ENCODE measurements at regions not wholly inside any gene's neighbourhood (a gene's known extent, or its start where the extent isn't known, plus 50 kb on each side); places are given as distances from the start of the nearest gene placed in this dataset.

- TF ChIP-seq SMC3 (conservative IDR thresholded peaks at IDR 0.05; ENCODE audit: poor library complexity) (no peak), RAD21 (conservative IDR thresholded peaks at IDR 0.05) (no peak), POLR2AphosphoS5 (IDR thresholded peaks at IDR 0.05) (no peak), CTCF (IDR thresholded peaks at IDR 0.05; ENCODE audit: poor library complexity, severe bottlenecking) (no peak), EP300 (conservative IDR thresholded peaks at IDR 0.05; ENCODE audit: poor library complexity, severe bottlenecking) (no peak), EZH2 (IDR thresholded peaks at IDR 0.05; ENCODE audit: borderline replicate concordance, insufficient read depth, low read length, poor library complexity, severe bottlenecking) (no peak), MXI1 (conservative IDR thresholded peaks at IDR 0.05; ENCODE audit: poor library complexity, severe bottlenecking) (no peak), TAF1 (IDR thresholded peaks at IDR 0.05; ENCODE audit: low read depth) (no peak)
- TF ChIP-seq, protein P1, sequence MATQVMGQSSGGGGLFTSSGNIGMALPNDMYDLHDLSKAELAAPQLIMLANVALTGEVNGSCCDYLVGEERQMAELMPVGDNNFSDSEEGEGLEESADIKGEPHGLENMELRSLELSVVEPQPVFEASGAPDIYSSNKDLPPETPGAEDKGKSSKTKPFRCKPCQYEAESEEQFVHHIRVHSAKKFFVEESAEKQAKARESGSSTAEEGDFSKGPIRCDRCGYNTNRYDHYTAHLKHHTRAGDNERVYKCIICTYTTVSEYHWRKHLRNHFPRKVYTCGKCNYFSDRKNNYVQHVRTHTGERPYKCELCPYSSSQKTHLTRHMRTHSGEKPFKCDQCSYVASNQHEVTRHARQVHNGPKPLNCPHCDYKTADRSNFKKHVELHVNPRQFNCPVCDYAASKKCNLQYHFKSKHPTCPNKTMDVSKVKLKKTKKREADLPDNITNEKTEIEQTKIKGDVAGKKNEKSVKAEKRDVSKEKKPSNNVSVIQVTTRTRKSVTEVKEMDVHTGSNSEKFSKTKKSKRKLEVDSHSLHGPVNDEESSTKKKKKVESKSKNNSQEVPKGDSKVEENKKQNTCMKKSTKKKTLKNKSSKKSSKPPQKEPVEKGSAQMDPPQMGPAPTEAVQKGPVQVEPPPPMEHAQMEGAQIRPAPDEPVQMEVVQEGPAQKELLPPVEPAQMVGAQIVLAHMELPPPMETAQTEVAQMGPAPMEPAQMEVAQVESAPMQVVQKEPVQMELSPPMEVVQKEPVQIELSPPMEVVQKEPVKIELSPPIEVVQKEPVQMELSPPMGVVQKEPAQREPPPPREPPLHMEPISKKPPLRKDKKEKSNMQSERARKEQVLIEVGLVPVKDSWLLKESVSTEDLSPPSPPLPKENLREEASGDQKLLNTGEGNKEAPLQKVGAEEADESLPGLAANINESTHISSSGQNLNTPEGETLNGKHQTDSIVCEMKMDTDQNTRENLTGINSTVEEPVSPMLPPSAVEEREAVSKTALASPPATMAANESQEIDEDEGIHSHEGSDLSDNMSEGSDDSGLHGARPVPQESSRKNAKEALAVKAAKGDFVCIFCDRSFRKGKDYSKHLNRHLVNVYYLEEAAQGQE (IDR thresholded peaks at IDR 0.05; ENCODE audit: borderline replicate concordance) = no peak
These were observed 680.9 kb upstream of the TBX3 start for GRCh38 chr12:115364921-115365320.
